ENCODE measurements at regions not wholly inside any gene's neighbourhood (a gene's known extent, or its start where the extent isn't known, plus 50 kb on each side); places are given as distances from the start of the nearest gene placed in this dataset.

GRCh38 chrY:12492218-12492617, 208.8 kb upstream of the USP9Y start:
- Histone ChIP-seq H3K4me3 (replicated peaks in 1 of 3; ENCODE audit: insufficient read depth in 1 of 3, low read depth in 1 of 3, low read length in 3 of 3) (no peak overlapping the region), H3K9ac (replicated peaks; ENCODE audit: extremely low read depth, insufficient read depth, low read length) (no peak overlapping the region), H4K20me1 (replicated peaks; ENCODE audit: control insufficient read depth, extremely low read depth, insufficient read depth, low read length) (no peaks in the 10 kb centered on the region), H3K4me2 (ENCODE audit: insufficient read depth, low read length) (no peak overlapping the region), H3K9me3 (replicated peaks; ENCODE audit: control insufficient read depth, insufficient read depth, low read length) (no peaks in the 10 kb centered on the region), H3K27ac (ENCODE audit: insufficient read depth, low read depth, low read length) (no peak overlapping the region), H3K79me2 (ENCODE audit: control insufficient read depth, insufficient read depth, low read length) (no peaks in the 10 kb centered on the region), H2AFZ (ENCODE audit: low read depth, low read length) (no peak overlapping the region), H3K9me1 (replicated peaks; ENCODE audit: control insufficient read depth, extremely low read depth, insufficient read depth, low read length) (no peaks in the 10 kb centered on the region), H3K27me3 (ENCODE audit: control insufficient read depth in 2 of 2, insufficient read depth in 2 of 2, low read length in 2 of 2) (no peaks in the 10 kb centered on the region), H3K4me1 (ENCODE audit: control insufficient read depth, extremely low read depth, insufficient read depth, low read length) (no peaks in the 10 kb centered on the region), H3K36me3 (ENCODE audit: control insufficient read depth in 2 of 2, extremely low read depth in 1 of 2, insufficient read depth in 2 of 2, low read length in 2 of 2) (no peaks in the 10 kb centered on the region)
- POLR2A ChIA-PET, result no interaction called here
- CTCF ChIA-PET, result interaction anchor here (0.9 kb wide), 1 partner anchor 13 kb away, joined by 3 read pairs; no protein-coding TSS in a partner anchor
- DNase-seq (ENCODE audit: low read depth, low spot score) (no peak), FAIRE-seq (no peak)
- no peak for TF ChIP-seq CTCF (IDR thresholded peaks at IDR 0.05; ENCODE audit: extremely low read depth in 1 of 2, insufficient read depth in 1 of 2, low read depth in 1 of 2, low read length in 2 of 2)
- TF ChIP-seq POLR2AphosphoS5 (IDR thresholded peaks at IDR 0.05; ENCODE audit: insufficient read depth, low read depth, low read length), result no peak
- no peak for TF ChIP-seq EZH2 (IDR thresholded peaks at IDR 0.05; ENCODE audit: borderline replicate concordance, low read depth, low read length, severe bottlenecking)
- no peak for TF ChIP-seq GATA2 (IDR thresholded peaks at IDR 0.05; ENCODE audit: insufficient read depth, insufficient read length, low read depth, low read length)
- TF ChIP-seq POLR2A (IDR thresholded peaks at IDR 0.05; ENCODE audit: low read depth, low read length), result no peak
- TF ChIP-seq JUN (IDR thresholded peaks at IDR 0.05; ENCODE audit: borderline replicate concordance, insufficient read depth, insufficient read length, low read depth), result no peak
- TF ChIP-seq MAX (IDR thresholded peaks at IDR 0.05; ENCODE audit: insufficient read depth, insufficient read length), result no peak
- TF ChIP-seq MYC (IDR thresholded peaks at IDR 0.05; ENCODE audit: low read depth, low read length), result no peak
- intact Hi-C loops (cut with micrococcal nuclease) (no loop called here), dilution Hi-C loops (cut with MboI; ENCODE audit: extremely low pct_ligation_motif_present, low sequenced_read_pairs) (no loop called here)
- BruUV-seq (replicated peaks), result no TSS peak

All from endothelial cell of umbilical vein (primary cell).